ENCODE measurements at regions not wholly inside any gene's neighbourhood (a gene's known extent, or its start where the extent isn't known, plus 50 kb on each side); places are given as distances from the start of the nearest gene placed in this dataset.

DNA sequence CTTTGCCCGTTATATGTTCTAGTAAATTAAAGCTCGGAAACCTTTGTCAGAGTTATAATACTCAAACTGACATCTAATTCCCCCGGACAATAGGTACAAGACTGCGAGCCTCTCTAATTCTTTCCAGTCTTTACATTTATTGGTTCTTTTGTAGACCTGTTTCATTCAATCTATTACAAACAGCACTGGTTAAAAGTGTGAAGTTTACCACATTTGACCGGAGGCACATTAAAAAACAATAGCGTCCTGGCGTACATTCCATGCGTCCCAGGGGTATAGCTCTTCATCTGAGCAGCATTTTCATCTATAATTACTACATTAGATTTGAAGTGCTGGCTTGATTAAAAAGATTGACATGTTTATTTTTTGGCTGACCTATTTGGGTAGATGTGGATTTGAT, 49.9 kb upstream of the TENM3 start:
- no peak for DNase-seq (ENCODE audit: low spot score)
